Stimulated activated naive CD8-positive, alpha-beta T cell treated with anti-CD3 and anti-CD28 coated beads, Interleukin-15, Interleukin-2, amounts not matched to agents 100 U/mL and 50 U/mL, for 24 hours (primary cell): ENCODE measurements at regions not wholly inside any gene's neighbourhood (a gene's known extent, or its start where the extent isn't known, plus 50 kb on each side); places are given as distances from the start of the nearest gene placed in this dataset.
A peak's percentile ranks its signal among the peaks of the same experiment; 100 is the strongest.

Source experiments
- ATAC-seq: fragments of 150-1000 bp; cut with Tn5 transposase; one replicate; pipeline ENCODE4 v1.10.0; 2021
- DNase-seq: peaks from one replicate; pipeline ENCODE4 v3.0.0; 2021

- no peak for ATAC-seq
- no peak for DNase-seq
Observed at GRCh38 chr2:204183608-204184007, 247.0 kb downstream of the ICOS start.

DNA sequence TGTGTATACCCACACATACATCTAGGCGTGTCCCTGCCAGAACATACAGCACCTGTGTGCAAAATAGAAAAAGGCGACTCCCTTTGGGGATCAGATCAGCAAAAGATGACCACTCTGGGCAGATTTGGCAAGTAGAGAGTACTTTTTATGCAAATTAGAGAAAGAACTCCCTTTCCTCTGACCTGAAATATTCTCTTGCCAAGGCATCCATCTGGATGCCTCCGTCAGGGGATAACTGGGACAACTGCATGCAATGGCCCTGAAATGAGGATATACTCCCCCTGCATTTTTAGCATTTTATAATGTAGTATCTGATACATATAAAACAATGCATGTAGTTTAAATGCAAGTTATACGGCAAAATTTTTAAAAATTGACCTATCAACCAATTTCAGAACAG is 247.7 kb downstream of the ICOS start:
- ATAC-seq = no peak
- DNase-seq = no peak

DNA sequence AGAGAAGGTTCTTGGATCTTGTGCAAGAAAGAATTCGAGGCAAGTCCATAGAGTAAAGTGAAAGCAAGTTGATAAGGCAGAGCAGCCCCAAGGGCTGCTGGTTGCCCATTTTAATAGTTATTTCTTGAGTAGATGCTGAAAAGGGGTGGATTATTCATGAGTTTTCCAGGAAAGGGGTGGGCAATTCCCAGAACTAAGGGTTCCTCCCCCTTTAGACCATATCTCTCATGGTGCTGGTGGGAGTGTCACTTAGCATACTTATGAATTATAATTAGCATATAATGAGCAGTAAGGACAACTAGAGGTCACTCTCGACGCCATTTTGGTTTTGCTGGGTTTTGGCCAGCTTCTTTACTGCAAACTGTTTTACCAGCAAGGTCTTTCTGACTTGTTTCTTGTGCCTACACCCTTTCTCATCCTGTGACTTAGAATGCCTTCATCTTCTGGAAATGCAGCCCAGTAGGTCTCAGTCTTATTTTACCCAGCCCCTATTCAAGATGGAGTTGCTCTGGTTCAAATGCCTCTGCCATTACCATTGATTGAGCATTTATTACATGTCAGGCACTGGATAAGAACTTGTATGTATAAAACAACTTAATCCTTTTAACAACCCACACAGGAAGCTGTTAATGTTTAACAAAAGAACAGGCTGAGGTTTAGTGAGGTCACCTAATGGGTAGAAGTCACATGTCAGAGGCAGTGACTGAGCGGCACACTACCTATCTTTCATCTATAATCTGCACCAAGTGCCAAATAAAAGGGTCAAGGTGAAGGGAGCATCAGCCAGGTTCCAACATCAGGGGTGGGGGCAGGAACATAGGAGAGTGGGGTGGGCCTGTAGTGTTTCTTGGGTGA is 250.9 kb downstream of the ICOS start:
- ATAC-seq (no peak), DNase-seq (no peak)

DNA sequence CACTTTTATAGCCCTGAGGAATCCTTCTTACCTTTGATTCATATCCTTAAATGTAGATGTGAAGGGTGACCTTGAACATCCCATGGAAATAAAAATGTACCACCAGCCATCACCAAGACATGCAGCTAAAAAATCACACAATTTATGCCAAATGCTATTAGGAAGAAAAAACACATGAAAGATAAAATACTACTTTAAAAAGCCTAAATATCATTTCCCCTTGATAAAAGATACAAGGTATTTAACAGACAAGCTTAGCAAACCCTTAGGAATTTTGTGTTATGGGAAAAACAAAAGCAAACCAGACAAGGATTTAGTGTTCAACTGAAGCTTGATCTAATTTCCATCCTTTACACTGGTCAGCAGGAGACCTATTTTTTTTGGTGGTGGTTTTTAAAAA is 255.0 kb downstream of the ICOS start:
- ATAC-seq = no peak
- DNase-seq = no peak

DNA sequence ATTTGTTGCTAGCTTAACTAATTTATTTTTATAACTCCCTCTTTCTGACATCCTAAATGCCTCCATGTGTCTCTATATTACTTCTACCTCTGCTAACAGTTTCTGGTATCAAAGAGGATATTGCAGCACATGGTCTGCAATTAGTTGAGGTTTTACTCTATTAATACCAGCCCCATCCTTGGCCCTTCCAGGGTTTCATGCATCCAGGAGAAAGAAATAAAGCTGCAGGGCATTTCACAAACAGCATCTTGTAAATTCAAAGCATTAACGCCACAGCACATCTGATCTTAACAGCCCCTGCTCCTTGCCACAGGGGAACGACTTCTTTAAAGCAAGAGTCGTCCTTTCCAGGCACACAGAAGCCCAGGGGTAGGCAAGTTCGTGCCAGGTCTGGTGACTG is 258.9 kb downstream of the ICOS start:
- no peak for ATAC-seq
- DNase-seq = no peak

GRCh38 chr2:204197336-204198005 is 260.9 kb downstream of the ICOS start:
- no peak for DNase-seq
- no peak for ATAC-seq

GRCh38 chr2:204199357-204199756 is 262.8 kb downstream of the ICOS start:
- DNase-seq (no peak), ATAC-seq (no peak)

DNA sequence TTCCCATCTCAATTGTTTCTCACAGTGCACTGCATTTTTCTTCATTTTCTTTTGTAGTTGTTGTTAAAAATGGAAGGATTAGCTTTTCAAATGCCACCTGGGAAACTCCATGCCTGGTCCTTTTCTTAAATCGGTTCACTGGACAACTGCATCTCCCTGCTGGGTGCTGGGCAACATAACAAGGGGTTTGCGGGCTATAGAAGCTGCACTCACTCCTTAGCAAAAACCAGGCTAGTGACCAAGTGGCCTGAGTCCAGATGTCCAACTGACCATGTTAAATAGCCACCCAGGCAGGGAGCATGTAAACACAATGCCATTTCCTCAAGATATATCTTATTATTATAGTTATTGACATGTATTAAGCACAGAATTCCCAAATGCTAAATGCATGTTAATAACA is 264.9 kb downstream of the ICOS start:
- DNase-seq (no peak), ATAC-seq (no peak)

- ATAC-seq (no peak), DNase-seq (no peak)
Observed at GRCh38 chr2:204202253-204202652, 265.7 kb downstream of the ICOS start.

DNA sequence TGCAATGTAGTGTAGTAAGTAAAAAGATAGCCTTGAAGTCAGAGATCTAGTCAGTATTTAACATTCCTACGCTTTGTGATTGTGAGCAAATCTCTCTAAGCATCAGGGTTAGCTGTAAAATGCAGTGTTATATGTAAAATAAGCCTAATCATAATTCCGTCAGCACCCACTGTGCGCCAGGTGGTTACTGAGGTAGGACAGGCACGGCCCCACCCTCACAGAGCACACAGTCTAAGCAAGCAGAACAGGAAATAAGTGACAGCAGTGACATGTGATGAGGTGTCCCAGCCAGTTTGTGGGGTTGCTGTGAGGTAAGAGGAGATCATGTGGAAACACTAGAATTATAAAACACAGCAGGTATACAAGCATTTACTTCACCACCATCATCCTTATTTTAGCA is 267.1 kb downstream of the ICOS start:
- DNase-seq (no peak), ATAC-seq (no peak)

DNA sequence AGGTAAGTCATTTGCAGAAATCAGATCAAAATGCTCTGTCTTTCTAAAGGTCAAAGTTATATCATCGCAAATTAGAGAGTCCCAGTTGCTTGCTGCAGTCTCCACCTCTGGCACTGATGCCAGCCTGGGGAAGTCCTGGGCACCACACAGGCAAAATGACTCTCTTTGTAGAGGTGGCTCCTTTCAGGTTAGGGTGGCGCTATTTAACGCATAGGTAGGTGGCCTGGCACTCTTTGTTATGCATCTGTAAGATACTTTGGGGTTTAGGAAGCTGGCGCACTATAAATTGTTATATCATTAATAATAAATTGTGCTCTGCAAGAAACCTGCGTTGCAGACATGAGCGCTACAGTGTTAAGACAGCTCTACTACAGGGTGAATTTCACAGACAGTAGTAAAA is 268.5 kb downstream of the ICOS start:
- DNase-seq = no peak
- no peak for ATAC-seq

DNA sequence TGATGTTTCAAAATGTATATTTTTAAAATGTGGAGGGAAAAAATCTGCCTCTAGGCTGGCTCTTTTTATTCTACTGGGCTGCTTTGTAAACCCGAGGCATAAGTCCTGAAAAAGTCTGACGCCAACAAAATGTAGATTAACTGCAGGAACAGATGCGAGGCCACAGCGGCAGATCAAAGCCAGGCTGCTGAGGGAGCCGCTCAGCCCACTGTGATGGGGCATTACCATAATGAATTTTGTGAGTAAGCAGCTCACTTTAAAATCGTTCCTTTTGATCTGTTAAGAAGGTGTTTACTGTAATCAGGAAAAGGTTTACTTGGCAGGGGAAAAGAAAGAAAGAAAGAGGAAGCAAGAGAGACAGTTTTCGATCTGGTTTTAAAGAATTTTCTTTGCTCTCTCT is 269.0 kb downstream of the ICOS start:
- no peak for DNase-seq

GRCh38 chr2:204207866-204208265 is 271.3 kb downstream of the ICOS start:
- DNase-seq (no peak), ATAC-seq (no peak)

More for the DNA sequence above, 269.0 kb downstream of the ICOS start:
- no peak for ATAC-seq

- ATAC-seq (no peak), DNase-seq (no peak)
Observed at GRCh38 chr2:204213588-204213987, 277.0 kb downstream of the ICOS start.

GRCh38 chr2:204218040-204218439 is 281.5 kb downstream of the ICOS start:
- DNase-seq = no peak
- ATAC-seq = no peak

- ATAC-seq (no peak), DNase-seq (no peak)
Observed at GRCh38 chr2:204219196-204219595, 282.6 kb downstream of the ICOS start.

- ATAC-seq (no peak), DNase-seq (no peak)
Observed at GRCh38 chr2:204220896-204221295, 284.3 kb downstream of the ICOS start.

DNA sequence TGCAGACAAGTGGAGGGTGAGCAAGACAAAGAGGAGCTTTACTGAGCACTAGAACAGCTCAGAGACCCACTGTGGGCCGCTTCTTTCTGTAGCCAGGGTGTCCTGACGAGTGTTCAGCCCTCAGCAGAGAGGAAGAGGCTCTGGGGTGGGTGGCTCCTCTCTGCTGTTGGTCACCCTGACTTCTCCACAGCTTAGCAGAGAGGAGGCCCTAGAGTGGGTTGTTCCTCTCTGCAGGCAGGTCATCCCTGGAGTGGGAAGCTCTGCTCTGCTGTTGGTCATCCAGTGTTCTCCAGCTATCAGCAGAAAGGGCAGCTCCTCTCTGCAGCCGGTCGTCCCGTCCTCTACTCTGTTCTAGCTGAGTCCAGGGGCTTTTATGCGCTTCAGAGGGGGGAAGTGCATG is 286.5 kb downstream of the ICOS start:
- ATAC-seq (peak; percentile 14), DNase-seq (no peak)

DNA sequence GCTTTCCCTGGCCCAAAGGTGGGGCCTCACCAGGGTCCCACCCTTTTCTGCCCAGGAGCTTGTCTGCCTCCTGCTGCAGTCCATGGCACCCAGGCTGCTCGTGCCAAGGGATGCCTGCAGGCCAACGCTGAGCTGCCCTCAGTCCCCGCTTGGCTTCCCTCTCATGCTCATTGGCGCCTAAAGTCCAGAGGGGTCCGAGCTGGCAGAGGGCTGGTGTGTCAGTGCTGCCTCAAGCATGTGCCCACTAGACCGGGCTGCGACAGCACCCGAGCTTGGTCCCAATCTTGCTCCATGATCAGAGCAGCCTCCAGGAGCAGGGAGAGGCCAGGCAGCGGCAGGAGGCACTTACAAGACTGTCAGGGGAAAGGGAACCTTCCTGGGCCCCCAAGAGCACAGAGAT is 287.0 kb downstream of the ICOS start:
- ATAC-seq (peak; percentile 32), DNase-seq (no peak)

DNA sequence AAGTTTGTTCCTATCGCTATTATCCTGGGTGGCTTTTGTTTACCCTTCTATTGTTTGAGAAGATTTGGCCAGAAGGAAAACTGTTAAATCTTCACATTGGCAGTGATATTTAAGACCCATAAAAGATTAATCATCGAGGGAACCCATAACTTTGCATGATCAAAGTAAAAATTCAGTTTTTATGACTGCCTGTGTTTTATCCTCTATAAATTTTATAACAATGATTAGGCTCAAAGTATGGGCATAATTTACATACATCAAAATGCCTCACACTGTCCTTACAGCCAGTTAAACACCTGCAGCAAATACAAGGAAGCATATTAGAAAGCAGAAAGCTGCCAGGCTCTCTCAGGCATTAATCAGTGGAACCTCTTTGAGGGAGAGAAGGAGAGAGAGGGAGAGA is 289.1 kb downstream of the ICOS start:
- DNase-seq (no peak), ATAC-seq (no peak)

DNA sequence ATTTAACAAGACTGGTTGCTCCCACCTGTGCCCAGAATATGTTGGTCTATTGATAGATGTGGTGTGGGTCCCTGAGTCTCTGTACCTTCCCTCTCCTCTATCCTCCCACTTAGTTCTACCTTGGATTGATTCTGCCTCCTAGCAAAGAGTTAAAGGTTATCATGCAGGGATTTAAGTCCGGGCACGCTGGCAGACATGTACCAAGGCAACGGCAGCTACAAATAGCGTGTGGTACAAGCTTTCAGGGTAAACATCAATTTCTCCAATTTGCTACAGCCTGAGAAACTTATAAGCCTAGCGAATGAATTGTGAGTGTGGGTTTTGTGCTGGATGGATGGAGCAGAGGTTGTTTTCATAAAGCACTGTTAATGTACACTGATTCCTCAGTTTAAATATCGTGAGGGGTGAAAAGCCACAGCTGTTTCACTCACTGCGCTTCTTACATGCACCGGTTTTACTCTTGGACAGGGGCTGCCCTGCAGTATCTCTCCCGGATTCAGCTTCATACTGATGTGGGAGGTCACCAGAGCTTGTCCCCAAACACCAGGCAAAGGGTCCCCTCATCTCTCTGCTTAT is 289.8 kb downstream of the ICOS start:
- ATAC-seq = no peak
- DNase-seq = no peak

DNA sequence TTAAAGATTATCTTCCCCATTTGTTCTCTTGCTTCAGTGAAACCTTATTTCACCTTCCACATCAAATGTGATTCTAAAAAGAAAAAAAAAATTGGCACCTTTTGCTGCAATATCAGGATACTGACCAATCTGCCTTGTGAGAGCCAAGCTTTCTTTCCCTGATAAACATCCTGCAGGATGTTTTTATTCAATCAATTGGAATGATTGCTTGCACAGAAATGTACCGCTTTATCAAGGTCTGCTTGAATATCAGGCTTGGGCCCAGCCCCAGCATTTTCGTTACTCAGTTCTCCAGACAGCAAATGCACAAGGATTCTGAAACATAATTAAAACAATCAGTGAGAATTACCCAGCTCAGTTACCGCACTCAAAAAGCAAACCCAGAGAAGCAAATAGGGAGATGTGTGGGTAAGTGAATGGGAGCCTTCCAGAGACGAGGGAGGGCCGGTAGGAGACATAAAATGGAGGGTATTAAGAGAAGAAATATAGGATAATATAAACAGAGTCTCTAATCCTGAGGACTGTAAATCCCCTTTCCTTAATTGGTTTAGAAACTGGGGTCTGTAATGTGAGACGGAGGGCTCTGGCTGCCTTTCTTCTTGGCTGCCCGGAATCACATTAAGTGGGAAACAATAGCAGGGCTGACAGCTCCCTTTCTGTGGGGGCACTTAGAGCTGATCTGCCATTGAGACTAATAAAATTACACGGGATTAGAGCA is 291.8 kb downstream of the ICOS start:
- ATAC-seq = no peak
- no peak for DNase-seq

DNA sequence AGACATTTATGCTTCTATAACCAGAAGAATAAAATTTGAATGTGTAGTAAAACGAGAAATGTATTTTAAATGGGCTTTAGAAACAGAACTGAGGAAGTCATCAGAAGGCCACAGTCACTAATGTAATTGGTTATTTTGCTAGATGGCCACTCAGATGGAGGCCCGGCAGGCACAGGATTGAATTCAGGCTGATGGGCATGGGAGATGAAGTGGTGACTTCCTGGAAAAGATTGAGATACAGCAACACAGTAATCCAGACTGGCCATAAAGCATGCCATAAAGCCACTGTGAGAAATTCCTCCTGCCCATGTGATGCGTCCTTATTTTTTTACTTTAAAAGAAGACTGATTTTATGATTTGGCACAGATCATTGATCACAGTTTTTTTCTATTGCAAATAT is 297.7 kb downstream of the ICOS start:
- DNase-seq (no peak), ATAC-seq (no peak)
